ENCODE measurements at regions not wholly inside any gene's neighbourhood (a gene's known extent, or its start where the extent isn't known, plus 50 kb on each side); places are given as distances from the start of the nearest gene placed in this dataset.

DNA sequence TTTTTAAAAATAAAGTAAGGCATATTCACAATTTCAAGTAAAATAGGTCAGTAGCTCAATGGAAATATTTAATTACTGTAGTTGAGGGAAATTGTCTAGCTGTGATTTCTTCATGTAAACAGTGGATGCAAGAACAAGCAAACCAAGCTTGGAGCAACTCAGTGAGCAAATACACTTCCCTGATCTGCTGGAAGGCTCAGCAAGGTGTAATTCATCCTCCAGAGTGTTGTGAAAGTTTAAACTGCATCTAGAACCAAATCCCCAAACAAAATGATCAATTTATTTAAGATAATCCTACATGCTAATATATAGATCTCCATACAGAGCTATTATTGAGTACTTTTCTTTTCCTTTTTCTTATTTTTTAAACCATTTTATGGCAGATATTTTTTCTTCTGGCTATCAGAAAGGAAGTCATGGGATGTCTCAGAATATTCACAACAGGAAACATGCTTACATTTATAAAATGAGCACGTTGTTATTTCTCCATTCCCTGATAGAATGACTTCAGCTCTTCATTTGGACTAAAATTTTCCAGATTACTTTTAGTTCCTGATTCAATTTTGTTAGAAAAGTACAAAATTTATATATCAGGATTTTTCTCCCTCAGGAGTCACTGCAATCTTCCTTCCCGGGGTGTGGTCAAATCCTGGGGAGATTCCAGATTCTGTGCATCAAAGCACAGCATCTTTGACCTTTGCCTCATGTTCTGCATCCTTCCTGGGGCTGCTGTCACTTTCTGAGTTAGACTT is 219.2 kb upstream of the ELL2 start:
- no peak for DNase-seq (ENCODE audit: low spot score)
- POLR2A ChIA-PET (ENCODE audit: low non-redundant PET), result no interaction called here
- CTCF ChIA-PET, result no interaction called here
- intact Hi-C loops (cut with micrococcal nuclease; ENCODE audit: unreplicated experiment), result no loop called here
- Histone ChIP-seq H3K27ac (ENCODE audit: low read depth, low read length, poor library complexity, severe bottlenecking) (no peak overlapping the region), H3K4me1 (ENCODE audit: insufficient read depth, low read length, poor library complexity, severe bottlenecking) (no peaks in the 10 kb centered on the region), H3K36me3 (ENCODE audit: insufficient read depth, low read length, poor library complexity, severe bottlenecking) (no peaks in the 10 kb centered on the region), H3K4me3 (ENCODE audit: low read depth, low read length, poor library complexity, severe bottlenecking) (no peak overlapping the region), H3K27me3 (replicated peaks; ENCODE audit: insufficient read depth, low read depth, low read length, poor library complexity) (no peaks in the 10 kb centered on the region), H3K9me3 (ENCODE audit: low read depth, low read length, poor library complexity, severe bottlenecking) (no peaks in the 10 kb centered on the region)
- TF ChIP-seq EZH2 (IDR thresholded peaks at IDR 0.05; ENCODE audit: borderline replicate concordance, low read depth, low read length, poor library complexity, severe bottlenecking), result no peak
- no peak for TF ChIP-seq CTCF (conservative IDR thresholded peaks at IDR 0.05; ENCODE audit: low read depth, low read length)
- no TSS peak for BruUV-seq (replicated peaks)

DNA sequence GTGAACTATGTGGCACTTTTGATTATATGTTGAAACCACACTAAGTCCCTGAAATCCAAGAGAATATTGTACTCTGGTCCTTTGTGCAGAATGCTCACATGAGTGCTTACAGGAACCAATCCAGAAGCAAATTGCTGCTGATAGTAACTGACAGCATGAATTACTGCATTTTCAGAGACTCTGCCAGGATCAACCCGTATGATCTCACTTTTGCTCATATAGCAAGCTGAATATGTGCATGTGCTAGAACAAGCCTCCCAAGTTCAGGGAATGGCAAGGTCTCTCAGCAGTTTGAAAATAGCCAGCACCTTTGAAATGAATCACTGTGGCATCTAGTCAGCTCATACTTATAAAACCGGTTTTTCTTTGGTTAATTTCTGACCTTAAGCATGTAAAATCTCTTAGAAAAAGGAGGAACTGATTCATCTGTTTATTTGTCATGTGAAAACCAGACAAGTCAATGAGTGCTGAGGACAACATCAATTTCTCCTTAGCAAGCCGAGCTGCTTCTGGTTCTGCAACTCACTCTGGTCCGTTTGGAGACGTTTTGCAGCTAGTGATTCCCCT is 215.7 kb upstream of the ELL2 start:
- intact Hi-C loops (cut with micrococcal nuclease; ENCODE audit: unreplicated experiment), result no loop called here
- ChIA-PET CTCF (no interaction called here), POLR2A (ENCODE audit: low non-redundant PET) (no interaction called here)
- Histone ChIP-seq H3K27ac (ENCODE audit: low read depth, low read length, poor library complexity, severe bottlenecking) (no peak overlapping the region), H3K36me3 (ENCODE audit: insufficient read depth, low read length, poor library complexity, severe bottlenecking) (no peaks in the 10 kb centered on the region), H3K27me3 (replicated peaks; ENCODE audit: insufficient read depth, low read depth, low read length, poor library complexity) (no peaks in the 10 kb centered on the region), H3K4me1 (ENCODE audit: insufficient read depth, low read length, poor library complexity, severe bottlenecking) (no peaks in the 10 kb centered on the region), H3K4me3 (ENCODE audit: low read depth, low read length, poor library complexity, severe bottlenecking) (no peak overlapping the region), H3K9me3 (ENCODE audit: low read depth, low read length, poor library complexity, severe bottlenecking) (no peaks in the 10 kb centered on the region)
- no TSS peak for BruUV-seq (replicated peaks)
- DNase-seq (ENCODE audit: low spot score), result no peak
- TF ChIP-seq CTCF (conservative IDR thresholded peaks at IDR 0.05; ENCODE audit: low read depth, low read length) (no peak), EZH2 (IDR thresholded peaks at IDR 0.05; ENCODE audit: borderline replicate concordance, low read depth, low read length, poor library complexity, severe bottlenecking) (no peak)

DNA sequence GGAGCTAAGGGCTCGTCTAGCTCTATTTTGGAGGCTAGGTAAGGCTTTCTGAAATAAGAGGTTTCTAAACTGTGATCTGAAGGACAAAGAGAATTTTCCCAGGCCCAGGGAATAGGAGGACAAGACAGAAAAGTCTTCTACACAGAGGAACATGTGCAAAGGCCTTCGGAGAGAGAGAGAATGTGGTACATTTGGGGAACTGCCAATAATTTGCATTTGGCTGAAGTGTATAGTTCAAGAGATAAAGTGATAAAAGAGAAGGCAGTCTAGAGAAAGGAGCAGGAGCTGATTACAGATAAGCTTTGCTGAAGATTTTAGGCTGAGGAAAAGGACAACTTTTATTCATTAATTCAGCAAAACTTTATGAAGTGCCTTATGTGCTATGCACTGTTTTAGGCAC is 214.4 kb upstream of the ELL2 start:
- no peak for DNase-seq (ENCODE audit: low spot score)
- intact Hi-C loops (cut with micrococcal nuclease; ENCODE audit: unreplicated experiment), result no loop called here
- no peak for TF ChIP-seq CTCF (conservative IDR thresholded peaks at IDR 0.05; ENCODE audit: low read depth, low read length)
- no peak for TF ChIP-seq EZH2 (IDR thresholded peaks at IDR 0.05; ENCODE audit: borderline replicate concordance, low read depth, low read length, poor library complexity, severe bottlenecking)
- Histone ChIP-seq H3K4me1 (ENCODE audit: insufficient read depth, low read length, poor library complexity, severe bottlenecking) (no peaks in the 10 kb centered on the region), H3K9me3 (ENCODE audit: low read depth, low read length, poor library complexity, severe bottlenecking) (no peaks in the 10 kb centered on the region), H3K27me3 (replicated peaks; ENCODE audit: insufficient read depth, low read depth, low read length, poor library complexity) (no peaks in the 10 kb centered on the region), H3K4me3 (ENCODE audit: low read depth, low read length, poor library complexity, severe bottlenecking) (no peak overlapping the region), H3K27ac (ENCODE audit: low read depth, low read length, poor library complexity, severe bottlenecking) (no peak overlapping the region), H3K36me3 (ENCODE audit: insufficient read depth, low read length, poor library complexity, severe bottlenecking) (no peaks in the 10 kb centered on the region)
- POLR2A ChIA-PET (ENCODE audit: low non-redundant PET), result no interaction called here
- CTCF ChIA-PET, result no interaction called here
- no TSS peak for BruUV-seq (replicated peaks)
